HG02840 (cell line): ENCODE measurements at regions not wholly inside any gene's neighbourhood (a gene's known extent, or its start where the extent isn't known, plus 50 kb on each side); places are given as distances from the start of the nearest gene placed in this dataset.

Experiments used
- ATAC-seq: cut with Tn5 transposase; IDR thresholded peaks from one replicate; pipeline ENCODE4 v1.9.1; 2021; ENCODE audit warnings: mild to moderate bottlenecking, moderate library complexity, moderate number of reproducible peaks; ENCODE audit not compliant: unreplicated experiment, low FRiP score

DNA sequence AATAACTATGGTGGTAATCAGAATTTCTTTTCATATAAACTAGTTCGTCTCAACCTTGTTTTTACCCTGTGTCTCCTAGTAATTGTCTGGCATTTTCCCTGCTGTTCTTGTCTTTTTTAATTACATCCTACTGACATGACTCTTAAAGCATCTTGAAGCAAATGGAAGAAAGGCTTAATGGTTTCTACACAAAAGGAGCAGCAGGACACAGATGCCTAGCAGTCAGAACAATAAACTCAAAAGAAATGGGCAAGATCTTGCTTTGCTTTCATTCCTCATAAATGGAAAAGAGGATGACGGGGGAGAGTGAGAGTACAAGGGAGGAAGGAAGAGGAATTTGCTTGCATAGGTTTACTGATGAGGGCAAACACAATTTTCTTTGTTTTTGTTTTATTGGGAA, 293.2 kb upstream of the EMCN start:
- ATAC-seq, result no peak

- no peak for ATAC-seq
Observed at GRCh38 chr4:100809506-100809905, 291.7 kb upstream of the EMCN start.

GRCh38 chr4:100806988-100807387, 289.2 kb upstream of the EMCN start:
- no peak for ATAC-seq

DNA sequence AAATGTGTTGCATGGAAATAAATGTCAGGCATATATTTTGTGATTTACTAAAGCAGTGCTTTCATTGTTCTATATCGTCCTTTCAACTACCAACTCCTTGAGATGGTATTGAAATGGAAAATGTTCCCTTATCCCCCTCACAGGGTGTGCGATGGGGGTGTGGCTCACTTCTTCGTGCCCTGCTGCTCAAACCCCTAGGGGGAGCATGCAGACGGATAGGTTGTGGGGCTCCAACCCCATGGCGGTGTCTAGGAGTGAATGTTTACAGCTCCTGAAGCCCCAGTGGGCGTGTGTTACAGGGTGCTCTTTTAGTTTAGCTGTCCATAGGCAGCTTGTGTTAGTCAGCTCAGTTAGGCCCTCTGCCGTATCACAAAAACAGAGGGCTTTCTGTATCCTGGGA, 287.7 kb upstream of the EMCN start:
- no peak for ATAC-seq

- no peak for ATAC-seq
Observed at GRCh38 chr4:100804576-100805360, 286.9 kb upstream of the EMCN start.

DNA sequence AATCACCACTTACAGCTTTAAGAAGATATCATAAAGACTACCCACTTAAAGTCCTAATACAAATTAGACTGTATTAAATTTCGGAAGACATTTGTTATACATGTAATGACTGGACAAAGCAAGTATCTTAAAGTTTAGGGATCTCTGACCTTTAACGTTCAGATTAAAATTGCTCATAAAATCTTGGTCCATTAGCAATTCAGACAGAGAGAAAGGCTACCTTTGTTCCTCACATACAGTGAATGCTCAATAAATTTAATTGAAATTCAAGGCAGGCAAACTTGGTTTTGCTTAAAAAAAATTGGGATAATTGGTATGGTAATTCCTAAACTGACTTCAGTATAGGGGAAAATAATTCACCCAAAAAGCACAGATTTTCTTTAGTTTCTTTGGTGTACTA, 285.9 kb upstream of the EMCN start:
- ATAC-seq, result no peak

DNA sequence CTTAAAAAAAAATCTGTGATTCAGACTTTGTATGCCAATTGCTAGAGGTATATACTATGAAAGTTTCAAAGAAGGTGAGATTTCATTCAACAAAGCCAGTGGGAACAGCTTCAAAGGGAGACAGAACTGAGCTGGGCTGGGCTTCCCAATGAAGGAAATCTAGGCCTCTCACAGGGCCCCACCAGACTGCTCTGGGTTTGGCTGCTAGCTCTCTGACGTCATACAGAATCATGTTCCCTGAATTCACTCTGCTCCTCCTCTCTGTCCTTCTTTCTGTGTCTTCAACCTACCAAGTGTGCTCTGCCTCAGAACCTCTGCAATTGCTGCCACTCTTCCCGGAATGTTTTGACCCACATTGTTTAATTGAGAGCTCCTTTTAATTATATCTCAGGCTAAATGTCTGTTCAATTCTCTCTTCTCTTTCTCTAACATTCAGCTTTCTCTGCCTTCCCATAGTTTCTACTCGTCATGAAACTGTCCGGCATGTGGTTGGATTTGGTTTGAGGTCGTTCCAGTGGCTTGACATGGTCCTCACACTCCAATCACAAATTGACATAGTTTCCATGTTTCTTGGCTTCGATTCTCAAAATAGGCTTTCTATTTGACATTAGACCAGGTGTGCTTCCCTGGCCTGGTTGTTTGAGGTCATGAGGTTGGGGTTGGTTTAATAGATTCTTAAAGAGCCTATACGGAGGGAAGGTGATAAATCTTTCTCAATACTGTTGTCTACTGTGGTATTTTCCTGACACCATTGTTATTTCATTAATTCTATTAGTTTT, 282.1 kb upstream of the EMCN start:
- ATAC-seq, result no peak

- ATAC-seq, result no peak
Observed at GRCh38 chr4:100797791-100798190, 280.0 kb upstream of the EMCN start.

DNA sequence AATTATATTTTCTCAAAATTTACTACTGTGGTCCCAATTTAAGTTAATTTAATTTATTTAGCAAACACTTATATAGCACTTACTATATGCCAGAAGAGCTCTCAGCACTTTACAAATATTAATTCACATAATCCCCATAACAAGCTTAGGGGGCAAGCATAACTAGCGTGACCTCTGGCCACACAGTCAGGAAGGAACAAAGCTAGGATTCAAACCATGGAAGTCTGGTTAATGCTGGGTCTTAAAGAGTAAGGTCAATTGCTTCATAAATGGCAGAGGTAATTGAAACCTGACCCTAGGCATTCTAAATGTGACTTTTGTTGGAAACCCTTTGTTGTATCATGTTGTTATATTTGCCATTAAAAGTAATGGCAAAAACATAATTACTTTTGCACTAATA, 279.5 kb upstream of the EMCN start:
- ATAC-seq, result no peak

GRCh38 chr4:100796332-100796731, 278.5 kb upstream of the EMCN start:
- no peak for ATAC-seq

DNA sequence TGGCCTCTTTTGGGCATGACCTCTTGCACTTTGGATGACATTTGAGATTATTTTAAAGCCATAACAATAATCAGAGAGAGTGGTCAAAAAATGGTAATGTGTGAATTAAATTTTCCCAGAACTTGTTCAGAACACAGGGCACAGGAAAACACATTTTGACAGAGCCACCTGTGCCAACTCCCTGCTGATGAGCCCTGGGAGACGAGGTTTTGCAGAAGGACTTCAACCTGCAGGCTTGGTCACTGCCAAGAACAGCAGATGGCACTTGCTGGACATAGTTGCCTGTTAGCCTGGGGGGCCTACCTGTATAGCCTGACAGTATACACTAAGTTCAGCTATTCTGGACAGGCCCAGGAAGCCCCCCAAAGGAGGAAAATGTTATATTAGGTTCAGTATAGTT, 277.8 kb upstream of the EMCN start:
- ATAC-seq, result no peak

- no peak for ATAC-seq
Observed at GRCh38 chr4:100790836-100791615, 273.2 kb upstream of the EMCN start.

- no peak for ATAC-seq
Observed at GRCh38 chr4:100789991-100790390, 272.2 kb upstream of the EMCN start.

- no peak for ATAC-seq
Observed at GRCh38 chr4:100786481-100786880, 268.7 kb upstream of the EMCN start.

- ATAC-seq, result no peak
Observed at GRCh38 chr4:100782356-100782755, 264.5 kb upstream of the EMCN start.

GRCh38 chr4:100781435-100781834, 263.6 kb upstream of the EMCN start:
- ATAC-seq, result no peak

GRCh38 chr4:100780126-100780525, 262.3 kb upstream of the EMCN start:
- ATAC-seq, result no peak

DNA sequence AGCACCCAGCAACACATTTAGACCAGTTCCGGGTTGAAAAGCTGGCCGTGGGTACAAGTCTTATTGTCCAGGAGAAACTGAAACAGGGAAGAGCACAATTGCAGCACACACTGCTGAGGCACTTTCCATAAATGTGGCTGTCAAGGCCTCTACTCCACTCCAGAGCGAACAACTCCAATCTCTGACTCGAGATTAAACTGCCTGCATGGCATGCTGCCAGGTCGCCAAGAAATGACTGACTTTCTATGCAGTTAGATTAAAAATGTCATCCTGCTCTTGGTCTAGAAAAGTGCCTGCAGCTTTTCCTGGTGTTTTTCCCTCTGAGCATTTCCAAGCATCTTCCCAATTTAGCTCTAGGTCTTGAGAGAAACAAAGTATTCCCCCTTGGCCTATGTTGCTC, 260.6 kb upstream of the EMCN start:
- no peak for ATAC-seq

GRCh38 chr4:100762738-100763137, 244.9 kb upstream of the EMCN start:
- no peak for ATAC-seq

DNA sequence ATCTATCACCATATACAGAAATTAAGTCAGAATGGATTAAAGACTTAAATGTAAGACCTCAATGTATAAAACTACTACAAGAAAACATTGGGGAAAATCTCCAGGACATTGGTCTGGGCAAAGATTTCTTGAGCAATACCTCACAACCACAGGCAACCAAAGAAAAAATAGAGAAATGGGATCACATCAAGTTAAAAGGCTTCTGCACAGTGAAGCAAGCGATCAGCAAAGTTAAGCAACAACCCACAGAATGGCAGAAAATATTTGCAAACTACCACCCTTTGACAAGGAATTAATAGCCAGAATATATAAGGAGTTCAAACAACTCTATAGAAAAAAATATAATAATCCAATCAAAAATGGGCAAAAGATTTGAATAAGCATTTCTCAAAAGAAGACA, 236.9 kb upstream of the EMCN start:
- no peak for ATAC-seq

GRCh38 chr4:100746141-100746739, 228.4 kb upstream of the EMCN start:
- ATAC-seq, result no peak
